Transverse colon (tissue), 4 donors: ENCODE measurements at regions not wholly inside any gene's neighbourhood (a gene's known extent, or its start where the extent isn't known, plus 50 kb on each side); places are given as distances from the start of the nearest gene placed in this dataset.

ENCODE experiments used
- DNase-seq: peaks from one replicate; pipeline ENCODE4 v3.0.0-alpha.2; 2019
- H3K27ac ChIP-seq, 4 donors: fragments of 200-600 bp; sonication (generic); 2 replicates each; pipeline ENCODE4 v1.5.1; 2016 to 2018; ENCODE audit warnings: inconsistent platforms in 4 of 4
- H3K27me3 ChIP-seq: fragments of 200-600 bp; sonication (generic); 2 replicates; pipeline ENCODE4 v1.5.1; 2017; ENCODE audit warnings: inconsistent platforms
- H3K36me3 ChIP-seq, 4 donors: fragments of 200-600 bp; sonication (generic); 2 replicates each; pipeline ENCODE4 v1.5.1; 2017 to 2019; ENCODE audit warnings: inconsistent platforms in 4 of 4
- H3K4me1 ChIP-seq, 4 donors: fragments of 200-600 bp; sonication (generic); 2 replicates each; pipeline ENCODE4 v1.5.1; 2017 to 2020; ENCODE audit warnings: inconsistent platforms in 4 of 4
- H3K4me3 ChIP-seq, 4 donors: fragments of 200-600 bp; sonication (generic); 1 replicate in 1 of 4; 2 replicates in 3 of 4; pipeline versions ENCODE4 v1.5.1 to v1.6.1; 2017 to 2019; ENCODE audit warnings: inconsistent platforms in 4 of 4
- H3K9me3 ChIP-seq, 2 donors: fragments of 200-600 bp; sonication (generic); 2 replicates each; pipeline ENCODE4 v1.5.1; 2017 to 2019; ENCODE audit warnings: inconsistent platforms in 2 of 2
- CTCF ChIP-seq, 5 experiments: fragments of 200-600 bp in 3 of 5; fragments of 450-650 bp in 2 of 5; sonication (generic) in 3 of 5; IDR thresholded peaks; 1 replicate in 2 of 5; 2 replicates in 3 of 5; pipeline ENCODE4 v1.5.1; 2016 to 2017; ENCODE audit warnings: antibody characterized with exemption in 5 of 5, inconsistent platforms in 3 of 5, mild to moderate bottlenecking in 2 of 5, moderate library complexity in 1 of 5
- EP300 ChIP-seq: sonication (generic); formaldehyde crosslinking; IDR thresholded peaks from one replicate; pipeline ENCODE4 v1.6.1; 2017; ENCODE audit warnings: antibody characterized with exemption, low read depth
- POLR2A ChIP-seq: fragments of 450-650 bp; IDR thresholded peaks from one replicate; pipeline ENCODE4 v1.6.1; 2016; ENCODE audit warnings: antibody characterized with exemption, mild to moderate bottlenecking, moderate library complexity
- POLR2AphosphoS5 ChIP-seq, 3 donors: sonication (generic); formaldehyde crosslinking; IDR thresholded peaks; one replicate each; pipeline ENCODE4 v1.6.1; 2016; ENCODE audit warnings: antibody characterized with exemption in 3 of 3
- WGBS, 2 donors: methylation state at CpG; one replicate each; pipeline ENCODE4 v1.1.5; 2018; ENCODE audit warnings: low coverage in 1 of 2; 5-methylcytosine and 5-hydroxymethylcytosine counted together
- in situ Hi-C, 4 donors: fragments of 200-750 bp; cut with MboI; loops; one replicate each; pipeline versions ENCODE4 v1.15.0 to v1.15.1; 2017; ENCODE audit warnings: low sequenced_read_pairs in 3 of 4, low pct_ligation_motif_present in 1 of 4, low pct_unique_long_range_greater_than_20kb in 1 of 4
- intact Hi-C: fragments of 100-400 bp; cut with DNase I; formaldehyde crosslinking; loops from one replicate; pipeline ENCODE4 v1.15.1; 2023; ENCODE audit warnings: low total_unique reads

GRCh38 chr10:8534096-8534495 lies 479.6 kb downstream of the GATA3 start:
- no peak overlapping the region for H3K4me3 ChIP-seq
- 35 to 49% methylated on average over 5 to 6 of the region's 6 CpGs for WGBS, 2 donors
- in situ Hi-C loops (no loop called here), intact Hi-C loops (no loop called here)
- H3K27ac ChIP-seq, result no peak overlapping the region
- no peaks in the 10 kb centered on the region for H3K9me3 ChIP-seq
- no peak for DNase-seq
- TF ChIP-seq CTCF (IDR thresholded peaks at IDR 0.05), result no peak
- no peak for TF ChIP-seq POLR2A
- TF ChIP-seq EP300, result no peak
- no peak for TF ChIP-seq POLR2AphosphoS5 (IDR thresholded peaks at IDR 0.05)
- H3K27me3 ChIP-seq, result no peaks in the 10 kb centered on the region
- no peaks in the 10 kb centered on the region for H3K4me1 ChIP-seq
- no peaks in the 10 kb centered on the region for H3K36me3 ChIP-seq

DNA sequence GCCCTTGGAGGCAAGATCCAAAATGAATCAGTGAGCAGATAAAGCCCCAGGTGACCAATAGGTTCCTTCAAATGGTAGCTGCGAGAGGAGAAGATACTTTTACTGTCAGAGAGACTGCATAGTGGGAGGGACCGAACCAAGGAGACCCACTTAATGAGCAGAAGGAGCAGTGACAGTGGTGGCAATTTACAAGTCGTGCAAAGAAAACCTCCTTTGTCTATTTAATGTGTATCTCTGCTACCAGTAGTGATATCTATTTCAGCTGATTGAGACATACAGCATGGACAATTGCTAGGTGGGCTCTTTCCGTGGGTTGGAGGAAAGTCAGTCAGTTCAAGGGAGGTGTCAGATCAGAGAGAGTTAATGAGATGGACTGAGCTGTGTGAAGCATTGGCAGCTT lies 480.4 kb downstream of the GATA3 start:
- WGBS, 2 donors, result 73 to 90% methylated on average over 3 to 4 of the region's 4 CpGs
- no peaks in the 10 kb centered on the region for H3K27me3 ChIP-seq

DNA sequence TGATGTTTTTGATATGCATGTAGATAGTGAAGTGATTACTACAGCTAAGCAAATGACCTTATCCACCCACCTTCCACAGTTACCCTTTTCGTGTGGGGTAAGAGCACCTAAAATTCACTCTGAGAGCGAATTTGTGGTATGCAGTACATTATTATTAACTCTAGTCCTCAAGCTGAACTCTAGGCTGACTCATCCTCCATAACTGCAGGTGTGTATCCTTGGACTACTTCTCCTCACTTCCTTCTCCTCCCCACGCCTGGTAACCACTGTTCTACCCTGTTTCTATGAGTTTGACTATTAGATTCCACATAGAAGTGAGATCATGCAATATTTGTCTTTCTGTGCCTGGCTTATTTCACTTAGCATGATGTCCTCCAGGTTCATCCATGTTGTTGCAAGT lies 484.6 kb downstream of the GATA3 start:
- intact Hi-C loops, result no loop called here
- Histone ChIP-seq H3K27me3 (no peaks in the 10 kb centered on the region), H3K9me3 (no peaks in the 10 kb centered on the region), H3K4me3 (no peak overlapping the region), H3K4me1 (peaks cover 0 to 3% (median 0%) of the 10 kb centered on the region in 4 donors), H3K36me3 (no peaks in the 10 kb centered on the region), H3K27ac (no peak overlapping the region)
- DNase-seq, result no peak
- TF ChIP-seq CTCF (IDR thresholded peaks at IDR 0.05) (no peak), POLR2A (no peak), POLR2AphosphoS5 (IDR thresholded peaks at IDR 0.05) (no peak), EP300 (no peak)
- WGBS, 2 donors, result 57 to 75% methylated on average over 2 to 3 of the region's 3 CpGs
- in situ Hi-C loops, result no loop called here

More for the DNA sequence above, 480.4 kb downstream of the GATA3 start:
- no peak overlapping the region for H3K4me3 ChIP-seq
- H3K4me1 ChIP-seq, result no peaks in the 10 kb centered on the region
- DNase-seq, result no peak
- intact Hi-C loops, result no loop called here
- H3K36me3 ChIP-seq, result no peaks in the 10 kb centered on the region
- H3K27ac ChIP-seq, result no peak overlapping the region
- in situ Hi-C loops, result no loop called here
- TF ChIP-seq POLR2AphosphoS5 (IDR thresholded peaks at IDR 0.05), result no peak
- no peak for TF ChIP-seq CTCF (IDR thresholded peaks at IDR 0.05)
- TF ChIP-seq EP300, result no peak
- TF ChIP-seq POLR2A, result no peak
- no peaks in the 10 kb centered on the region for H3K9me3 ChIP-seq

DNA sequence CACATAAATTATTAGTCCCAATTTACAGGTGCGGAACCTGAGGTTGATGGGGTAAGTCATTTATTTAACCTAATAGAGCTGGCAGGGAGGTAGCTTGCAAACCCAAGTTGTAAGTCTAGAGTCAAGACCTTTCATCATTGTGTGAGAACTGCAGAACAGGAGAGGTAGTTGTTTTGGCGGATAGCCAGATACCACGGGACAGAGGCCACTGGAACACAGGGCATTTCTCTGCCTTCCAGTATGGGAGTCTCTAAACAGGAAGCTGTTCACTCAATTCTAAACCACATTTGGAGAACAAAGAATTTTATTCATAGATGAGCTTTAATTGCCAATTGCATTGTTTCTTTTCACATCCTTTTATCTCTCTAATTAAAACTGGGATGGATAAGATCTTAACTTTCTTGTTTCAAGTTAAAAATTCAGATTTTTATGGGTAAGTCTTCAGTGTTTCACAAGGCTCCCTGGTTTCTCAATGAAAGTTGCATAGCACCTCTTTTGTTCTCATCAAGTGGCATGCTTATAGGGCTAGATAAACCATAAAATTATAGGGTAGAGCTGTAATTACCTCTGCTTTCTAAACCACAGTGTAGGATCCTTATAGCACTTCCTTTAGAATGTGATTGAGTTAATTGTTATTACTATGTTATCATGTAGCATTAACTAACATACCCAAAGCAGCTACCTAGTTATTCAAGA lies 489.0 kb downstream of the GATA3 start:
- WGBS, 2 donors, result 35 to 63% methylated on average over 1 to 3 of the region's 3 CpGs
- DNase-seq, result peak; percentile 50
- Histone ChIP-seq H3K9me3 (no peaks in the 10 kb centered on the region), H3K27me3 (no peaks in the 10 kb centered on the region), H3K36me3 (no peaks in the 10 kb centered on the region), H3K4me1 (peaks cover 0 to 3% (median 0%) of the 10 kb centered on the region in 4 donors), H3K4me3 (no peak overlapping the region), H3K27ac (peak overlapping the region in 1 of 4 donors; percentile 8)
- intact Hi-C loops (no loop called here), in situ Hi-C loops (no loop called here)
- TF ChIP-seq POLR2AphosphoS5 (IDR thresholded peaks at IDR 0.05) (no peak), EP300 (no peak), CTCF (IDR thresholded peaks at IDR 0.05) (no peak), POLR2A (no peak)
